HepG2 (cell line): ENCODE measurements at regions not wholly inside any gene's neighbourhood (a gene's known extent, or its start where the extent isn't known, plus 50 kb on each side); places are given as distances from the start of the nearest gene placed in this dataset.

ENCODE experiments used
- FOSL2 ChIP-seq: sonication (generic); formaldehyde crosslinking; IDR thresholded peaks from 2 replicates; pipeline ENCODE4 v1.4.0; 2020; ENCODE audit warnings: missing genetic modification reagents
- FOXM1 ChIP-seq: sonication (generic); formaldehyde crosslinking; IDR thresholded peaks from 2 replicates; pipeline ENCODE4 v1.5.0; 2020; ENCODE audit warnings: missing genetic modification reagents
- FOXO1 ChIP-seq: sonication (generic); formaldehyde crosslinking; IDR thresholded peaks from 2 replicates; pipeline ENCODE4 v1.4.0; 2020; ENCODE audit warnings: missing genetic modification reagents
- KDM1A ChIP-seq: IDR thresholded peaks from 2 replicates; pipeline ENCODE4 v1.6.1; 2016; ENCODE audit warnings: missing compliant biosample characterization
- MIER2 ChIP-seq: IDR thresholded peaks from 2 replicates; pipeline ENCODE4 v1.6.1; 2016; ENCODE audit warnings: missing biosample characterization, missing genetic modification reagents
- MYC ChIP-seq: sonication (generic); formaldehyde crosslinking; IDR thresholded peaks from 2 replicates; pipeline ENCODE4 v1.9.0; 2021; ENCODE audit warnings: missing genetic modification reagents, borderline replicate concordance
- SNRNP70 ChIP-seq: fragments of 200-400 bp; formaldehyde crosslinking; IDR thresholded peaks from 2 replicates; pipeline ENCODE4 v1.6.1; 2017; ENCODE audit warnings: mild to moderate bottlenecking, low read depth, low read length, moderate library complexity
- SRF ChIP-seq: IDR thresholded peaks from 2 replicates; pipeline ENCODE4 v1.6.1; 2011; ENCODE audit warnings: mild to moderate bottlenecking, low read depth, low read length, moderate library complexity
- USF2 ChIP-seq, 2 experiments: sonication (generic) in 1 of 2; formaldehyde crosslinking in 1 of 2; IDR thresholded peaks; 2 replicates each; pipeline versions ENCODE4 v1.5.1 to v1.6.1; 2011 to 2020; ENCODE audit warnings: borderline replicate concordance in 1 of 2, low read depth in 1 of 2, low read length in 1 of 2, mild to moderate bottlenecking in 1 of 2, missing genetic modification reagents in 1 of 2, moderate library complexity in 1 of 2
- ZNF24 ChIP-seq: fragments of 450-650 bp; IDR thresholded peaks from 2 replicates; pipeline ENCODE4 v1.6.1; 2017; ENCODE audit warnings: antibody characterized with exemption, mild to moderate bottlenecking
- TF ChIP-seq, protein P1 (sequence below): sonication (generic); formaldehyde crosslinking; IDR thresholded peaks from 2 replicates; pipeline ENCODE4 v1.9.0; 2021; ENCODE audit warnings: missing genetic modification reagents, mild to moderate bottlenecking, borderline replicate concordance
- TF ChIP-seq, protein P2 (sequence below): sonication (generic); formaldehyde crosslinking; IDR thresholded peaks from 2 replicates; pipeline ENCODE4 v1.5.0; 2020; ENCODE audit warnings: mild to moderate bottlenecking, missing genetic modification reagents, moderate library complexity

GRCh38 chr17:83000738-83001137 is 78.7 kb upstream of the METRNL start:
- TF ChIP-seq ZNF24 (no peak), MYC (CRISPR knock-in tag) (no peak), KDM1A (CRISPR knock-in tag) (no peak), USF2 (IDR thresholded peaks at IDR 0.05; ENCODE audit: low read depth, low read length) (no peak), USF2 (CRISPR knock-in tag; IDR thresholded peaks at IDR 0.05; ENCODE audit: borderline replicate concordance) (no peak), SRF (no peak), MIER2 (no peak), SNRNP70 (no peak), FOXO1 (no peak), FOSL2 (CRISPR knock-in tag) (no peak), FOXM1 (CRISPR knock-in tag) (no peak)
- TF ChIP-seq, protein P1, sequence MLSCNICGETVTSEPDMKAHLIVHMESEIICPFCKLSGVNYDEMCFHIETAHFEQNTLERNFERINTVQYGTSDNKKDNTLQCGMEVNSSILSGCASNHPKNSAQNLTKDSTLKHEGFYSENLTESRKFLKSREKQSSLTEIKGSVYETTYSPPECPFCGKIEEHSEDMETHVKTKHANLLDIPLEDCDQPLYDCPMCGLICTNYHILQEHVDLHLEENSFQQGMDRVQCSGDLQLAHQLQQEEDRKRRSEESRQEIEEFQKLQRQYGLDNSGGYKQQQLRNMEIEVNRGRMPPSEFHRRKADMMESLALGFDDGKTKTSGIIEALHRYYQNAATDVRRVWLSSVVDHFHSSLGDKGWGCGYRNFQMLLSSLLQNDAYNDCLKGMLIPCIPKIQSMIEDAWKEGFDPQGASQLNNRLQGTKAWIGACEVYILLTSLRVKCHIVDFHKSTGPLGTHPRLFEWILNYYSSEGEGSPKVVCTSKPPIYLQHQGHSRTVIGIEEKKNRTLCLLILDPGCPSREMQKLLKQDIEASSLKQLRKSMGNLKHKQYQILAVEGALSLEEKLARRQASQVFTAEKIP (CRISPR knock-in tag), result no peak
- TF ChIP-seq, protein P2, sequence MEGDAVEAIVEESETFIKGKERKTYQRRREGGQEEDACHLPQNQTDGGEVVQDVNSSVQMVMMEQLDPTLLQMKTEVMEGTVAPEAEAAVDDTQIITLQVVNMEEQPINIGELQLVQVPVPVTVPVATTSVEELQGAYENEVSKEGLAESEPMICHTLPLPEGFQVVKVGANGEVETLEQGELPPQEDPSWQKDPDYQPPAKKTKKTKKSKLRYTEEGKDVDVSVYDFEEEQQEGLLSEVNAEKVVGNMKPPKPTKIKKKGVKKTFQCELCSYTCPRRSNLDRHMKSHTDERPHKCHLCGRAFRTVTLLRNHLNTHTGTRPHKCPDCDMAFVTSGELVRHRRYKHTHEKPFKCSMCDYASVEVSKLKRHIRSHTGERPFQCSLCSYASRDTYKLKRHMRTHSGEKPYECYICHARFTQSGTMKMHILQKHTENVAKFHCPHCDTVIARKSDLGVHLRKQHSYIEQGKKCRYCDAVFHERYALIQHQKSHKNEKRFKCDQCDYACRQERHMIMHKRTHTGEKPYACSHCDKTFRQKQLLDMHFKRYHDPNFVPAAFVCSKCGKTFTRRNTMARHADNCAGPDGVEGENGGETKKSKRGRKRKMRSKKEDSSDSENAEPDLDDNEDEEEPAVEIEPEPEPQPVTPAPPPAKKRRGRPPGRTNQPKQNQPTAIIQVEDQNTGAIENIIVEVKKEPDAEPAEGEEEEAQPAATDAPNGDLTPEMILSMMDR (CRISPR knock-in tag), result no peak
